ENCODE measurements at regions not wholly inside any gene's neighbourhood (a gene's known extent, or its start where the extent isn't known, plus 50 kb on each side); places are given as distances from the start of the nearest gene placed in this dataset.

GRCh38 chr9:117887383-117887782 lies 183.2 kb downstream of the TLR4 start:
- Histone ChIP-seq H3K79me2 (ENCODE audit: insufficient read depth, low read length) (no peaks in the 10 kb centered on the region), H3K4me1 (ENCODE audit: insufficient read depth, low read length) (no peaks in the 10 kb centered on the region), H3K4me2 (ENCODE audit: insufficient read depth, low read length) (no peak overlapping the region), H2AFZ (ENCODE audit: low read length) (no peak overlapping the region), H3K36me3 (ENCODE audit: insufficient read depth, low read length) (no peaks in the 10 kb centered on the region), H3K4me3 (ENCODE audit: insufficient read depth, low read length) (no peak overlapping the region), H3K9me3 (ENCODE audit: low read depth, low read length) (no peaks in the 10 kb centered on the region), H3K27ac (ENCODE audit: low read depth, low read length) (no peak overlapping the region), H3K27me3 (ENCODE audit: insufficient read depth, low read length) (no peaks in the 10 kb centered on the region), H4K20me1 (ENCODE audit: insufficient read depth, low read length) (no peaks in the 10 kb centered on the region)
- DNase-seq (ENCODE audit: insufficient read length, low spot score, missing footprints), result no peak
- no peak for TF ChIP-seq CTCF (IDR thresholded peaks at IDR 0.05; ENCODE audit: extremely low read depth, low read depth, low read length)

- Histone ChIP-seq H3K27ac (ENCODE audit: low read depth, low read length) (no peak overlapping the region), H4K20me1 (ENCODE audit: insufficient read depth, low read length) (no peaks in the 10 kb centered on the region), H3K79me2 (ENCODE audit: insufficient read depth, low read length) (no peaks in the 10 kb centered on the region), H2AFZ (ENCODE audit: low read length) (no peak overlapping the region), H3K4me3 (ENCODE audit: insufficient read depth, low read length) (no peak overlapping the region), H3K4me2 (ENCODE audit: insufficient read depth, low read length) (no peak overlapping the region), H3K27me3 (ENCODE audit: insufficient read depth, low read length) (no peaks in the 10 kb centered on the region), H3K4me1 (ENCODE audit: insufficient read depth, low read length) (no peaks in the 10 kb centered on the region), H3K9me3 (ENCODE audit: low read depth, low read length) (no peaks in the 10 kb centered on the region), H3K36me3 (ENCODE audit: insufficient read depth, low read length) (no peaks in the 10 kb centered on the region)
- DNase-seq (ENCODE audit: insufficient read length, low spot score, missing footprints), result no peak
- no peak for TF ChIP-seq CTCF (IDR thresholded peaks at IDR 0.05; ENCODE audit: extremely low read depth, low read depth, low read length)
These were observed 183.7 kb downstream of the TLR4 start for GRCh38 chr9:117887941-117888340.

- Histone ChIP-seq H2AFZ (ENCODE audit: low read length) (no peak overlapping the region), H3K4me2 (ENCODE audit: insufficient read depth, low read length) (no peak overlapping the region), H3K36me3 (ENCODE audit: insufficient read depth, low read length) (no peaks in the 10 kb centered on the region), H3K27ac (ENCODE audit: low read depth, low read length) (no peak overlapping the region), H4K20me1 (ENCODE audit: insufficient read depth, low read length) (no peaks in the 10 kb centered on the region), H3K79me2 (ENCODE audit: insufficient read depth, low read length) (no peaks in the 10 kb centered on the region), H3K4me1 (ENCODE audit: insufficient read depth, low read length) (no peaks in the 10 kb centered on the region), H3K9me3 (ENCODE audit: low read depth, low read length) (no peaks in the 10 kb centered on the region), H3K27me3 (ENCODE audit: insufficient read depth, low read length) (no peaks in the 10 kb centered on the region), H3K4me3 (ENCODE audit: insufficient read depth, low read length) (no peak overlapping the region)
- no peak for TF ChIP-seq CTCF (IDR thresholded peaks at IDR 0.05; ENCODE audit: extremely low read depth, low read depth, low read length)
- no peak for DNase-seq (ENCODE audit: insufficient read length, low spot score, missing footprints)
These were observed 199.2 kb downstream of the TLR4 start for GRCh38 chr9:117903453-117903852.

GRCh38 chr9:117906763-117907162 lies 202.6 kb downstream of the TLR4 start:
- Histone ChIP-seq H3K27me3 (ENCODE audit: insufficient read depth, low read length) (no peaks in the 10 kb centered on the region), H3K79me2 (ENCODE audit: insufficient read depth, low read length) (no peaks in the 10 kb centered on the region), H4K20me1 (ENCODE audit: insufficient read depth, low read length) (no peaks in the 10 kb centered on the region), H3K27ac (ENCODE audit: low read depth, low read length) (no peak overlapping the region), H3K4me3 (ENCODE audit: insufficient read depth, low read length) (no peak overlapping the region), H3K9me3 (ENCODE audit: low read depth, low read length) (no peaks in the 10 kb centered on the region), H3K36me3 (ENCODE audit: insufficient read depth, low read length) (no peaks in the 10 kb centered on the region), H3K4me2 (ENCODE audit: insufficient read depth, low read length) (no peak overlapping the region), H2AFZ (ENCODE audit: low read length) (no peak overlapping the region), H3K4me1 (ENCODE audit: insufficient read depth, low read length) (no peaks in the 10 kb centered on the region)
- DNase-seq (ENCODE audit: insufficient read length, low spot score, missing footprints), result no peak
- TF ChIP-seq CTCF (IDR thresholded peaks at IDR 0.05; ENCODE audit: extremely low read depth, low read depth, low read length), result no peak
